Liver (tissue), 8 donors: ENCODE measurements at regions not wholly inside any gene's neighbourhood (a gene's known extent, or its start where the extent isn't known, plus 50 kb on each side); places are given as distances from the start of the nearest gene placed in this dataset.
"Not testable (repeated sequence)": the region's sequence is repeated elsewhere in the genome, so short reads cannot be mapped to it uniquely, and the experiment has no call there.

ENCODE experiments used
- DNase-seq: peaks from one replicate; pipeline ENCODE4 v3.0.0-alpha.2; 2017; ENCODE audit warnings: low spot score
- H3K27ac ChIP-seq, 2 donors: one replicate each; pipeline ENCODE4 v1.7.0; 2013; ENCODE audit warnings: inconsistent platforms in 2 of 2, low read length in 2 of 2, control low read depth in 1 of 2, low read depth in 1 of 2, mild to moderate bottlenecking in 1 of 2
- H3K27me3 ChIP-seq, 4 donors: one replicate each; pipeline versions ENCODE4 v1.6.1 to v1.7.0; 2013; ENCODE audit warnings: low read length in 3 of 4, inconsistent platforms in 1 of 4, mild to moderate bottlenecking in 1 of 4, moderate library complexity in 1 of 4; ENCODE audit not compliant: control insufficient read depth in 4 of 4, insufficient read depth in 4 of 4
- H3K36me3 ChIP-seq, 4 donors: one replicate each; pipeline versions ENCODE4 v1.6.1 to v1.7.0; 2013; ENCODE audit warnings: low read length in 3 of 4, mild to moderate bottlenecking in 3 of 4, low read depth in 1 of 4, moderate library complexity in 1 of 4; ENCODE audit not compliant: control insufficient read depth in 4 of 4, insufficient read depth in 3 of 4
- H3K4me1 ChIP-seq, 4 donors: one replicate each; pipeline versions ENCODE4 v1.6.1 to v1.7.0; 2013; ENCODE audit warnings: low read length in 3 of 4, mild to moderate bottlenecking in 3 of 4, moderate library complexity in 1 of 4; ENCODE audit not compliant: control insufficient read depth in 4 of 4, insufficient read depth in 4 of 4
- H3K4me3 ChIP-seq, 3 donors: one replicate each; pipeline versions ENCODE4 v1.6.1 to v1.7.0; 2013; ENCODE audit warnings: low read length in 3 of 3, control low read depth in 1 of 3, low read depth in 1 of 3, mild to moderate bottlenecking in 1 of 3
- H3K9ac ChIP-seq, 2 donors: one replicate each; pipeline ENCODE4 v1.7.0; 2013; ENCODE audit warnings: low read length in 2 of 2, mild to moderate bottlenecking in 2 of 2, moderate library complexity in 2 of 2, control low read depth in 1 of 2, low read depth in 1 of 2
- H3K9me3 ChIP-seq, 4 donors: one replicate each; pipeline versions ENCODE4 v1.6.1 to v1.7.0; 2013; ENCODE audit warnings: low read length in 3 of 4; ENCODE audit not compliant: control insufficient read depth in 4 of 4
- CTCF ChIP-seq: fragments of 150-350 bp; IDR thresholded peaks from 2 replicates; pipeline ENCODE4 v1.5.1; 2017; ENCODE audit warnings: improper control_type of control experiment, low read depth, low read length; ENCODE audit not compliant: missing input control
- EGR1 ChIP-seq, 2 donors: IDR thresholded peaks; 2 replicates each; pipeline ENCODE4 v1.6.1; 2016 to 2018; ENCODE audit warnings: antibody characterized with exemption in 2 of 2, low read depth in 2 of 2
- FOXA1 ChIP-seq: IDR thresholded peaks from 2 replicates; pipeline ENCODE4 v1.6.1; 2016; ENCODE audit warnings: antibody characterized with exemption
- FOXA2 ChIP-seq: IDR thresholded peaks from 2 replicates; pipeline ENCODE4 v1.6.1; 2016; ENCODE audit warnings: antibody characterized with exemption
- GABPA ChIP-seq, 2 donors: IDR thresholded peaks in 1 of 2; conservative IDR thresholded peaks in 1 of 2; 2 replicates each; pipeline ENCODE4 v1.6.1; 2016; ENCODE audit warnings: antibody characterized with exemption in 2 of 2, mild to moderate bottlenecking in 1 of 2, moderate library complexity in 1 of 2
- JUND ChIP-seq, 2 donors: IDR thresholded peaks; 2 replicates each; pipeline ENCODE4 v1.6.1; 2016; ENCODE audit warnings: antibody characterized with exemption in 2 of 2
- NR2F2 ChIP-seq: IDR thresholded peaks from 2 replicates; pipeline ENCODE4 v1.6.1; 2016; ENCODE audit warnings: antibody characterized with exemption
- REST ChIP-seq: IDR thresholded peaks from 2 replicates; pipeline ENCODE4 v1.6.1; 2016; ENCODE audit warnings: antibody characterized with exemption, mild to moderate bottlenecking
- RXRA ChIP-seq, 2 donors: IDR thresholded peaks; 2 replicates each; pipeline ENCODE4 v1.6.1; 2017 to 2018; ENCODE audit warnings: antibody characterized with exemption in 2 of 2, mild to moderate bottlenecking in 1 of 2
- SP1 ChIP-seq: IDR thresholded peaks from 2 replicates; pipeline ENCODE4 v1.6.1; 2018; ENCODE audit warnings: antibody characterized with exemption, mild to moderate bottlenecking
- TAF1 ChIP-seq: conservative IDR thresholded peaks from 2 replicates; pipeline ENCODE4 v1.6.1; 2016; ENCODE audit warnings: antibody characterized with exemption, mild to moderate bottlenecking
- YY1 ChIP-seq: IDR thresholded peaks from 2 replicates; pipeline ENCODE4 v1.6.1; 2016; ENCODE audit warnings: antibody characterized with exemption, mild to moderate bottlenecking
- WGBS: extraction: QIAGEN DNeasy Blood & Tissue Kit; methylation state at CpG from one replicate; pipeline ENCODE4 v1.1.7; 2013; 5-methylcytosine and 5-hydroxymethylcytosine counted together
- donor health status: healthy.
- donor health status: healthy.
- donor health status: healthy.
- donor health status: healthy.
- donor health status: healthy.

- H3K9me3 ChIP-seq, result peaks cover 0 to 5% (median 0%) of the 10 kb centered on the region in 4 donors
- no peaks in the 10 kb centered on the region for H3K4me1 ChIP-seq
- no peak overlapping the region for H3K9ac ChIP-seq
- no peaks in the 10 kb centered on the region for H3K36me3 ChIP-seq
- TF ChIP-seq CTCF (no peak), EGR1 (IDR thresholded peaks at IDR 0.05; ENCODE audit: low read depth in 2 of 2) (no peak), RXRA (IDR thresholded peaks at IDR 0.05) (no peak), SP1 (no peak), YY1 (no peak), REST (no peak), GABPA (IDR thresholded peaks at IDR 0.05 in 1 of 2, conservative IDR thresholded peaks at IDR 0.05 in 1 of 2) (no peak), JUND (IDR thresholded peaks at IDR 0.05) (no peak), NR2F2 (no peak), TAF1 (no peak), FOXA2 (no peak)
- peaks cover 0 to 2% (median 2%) of the 10 kb centered on the region in 4 donors for H3K27me3 ChIP-seq
- no peak for DNase-seq
- 74% methylated on average over 1 of the region's 1 CpG for WGBS
- H3K27ac ChIP-seq, result no peak overlapping the region
- no peak overlapping the region for H3K4me3 ChIP-seq
Observed at GRCh38 chr10:125407557-125407956, 247.2 kb upstream of the CTBP2 start.

- 60% methylated on average over 3 of the region's 3 CpGs for WGBS
- no peak for DNase-seq
- Histone ChIP-seq H3K27me3 (peaks cover 0 to 2% (median 2%) of the 10 kb centered on the region in 4 donors), H3K4me3 (no peak overlapping the region), H3K36me3 (no peaks in the 10 kb centered on the region), H3K27ac (no peak overlapping the region), H3K9ac (no peak overlapping the region), H3K4me1 (no peaks in the 10 kb centered on the region), H3K9me3 (peaks cover 0 to 6% (median 0%) of the 10 kb centered on the region in 4 donors)
- TF ChIP-seq FOXA1, result no peak
Observed at GRCh38 chr10:125407000-125407502, 246.7 kb upstream of the CTBP2 start.

GRCh38 chr10:125404902-125405301 lies 244.5 kb upstream of the CTBP2 start:
- not testable (repeated sequence) for H3K4me3 ChIP-seq, H3K27ac ChIP-seq, H3K27me3 ChIP-seq, DNase-seq, H3K9ac ChIP-seq, H3K4me1 ChIP-seq, H3K9me3 ChIP-seq, H3K36me3 ChIP-seq
